Peyer's patch (tissue), 4 donors: ENCODE measurements at regions not wholly inside any gene's neighbourhood (a gene's known extent, or its start where the extent isn't known, plus 50 kb on each side); places are given as distances from the start of the nearest gene placed in this dataset.

ENCODE experiments used
- DNase-seq, 3 donors: peaks; one replicate each; pipeline ENCODE4 v3.0.0-alpha.2; 2017 to 2019
- H3K27ac ChIP-seq, 4 donors: fragments of 200-600 bp; sonication (generic); one replicate each; pipeline ENCODE4 v1.5.1; 2016 to 2019
- H3K27me3 ChIP-seq, 2 donors: fragments of 200-600 bp; sonication (generic); one replicate each; pipeline ENCODE4 v1.5.1; 2019
- H3K36me3 ChIP-seq, 3 donors: fragments of 200-600 bp; sonication (generic); one replicate each; pipeline ENCODE4 v1.5.1; 2016 to 2019
- H3K4me1 ChIP-seq, 4 donors: fragments of 200-600 bp; sonication (generic); one replicate each; pipeline ENCODE4 v1.5.1; 2016 to 2019
- H3K4me3 ChIP-seq, 4 donors: fragments of 200-600 bp; sonication (generic); 1 replicate in 3 of 4; 2 replicates in 1 of 4; pipeline ENCODE4 v1.5.1; 2016 to 2019; ENCODE audit warnings: mild to moderate bottlenecking in 1 of 4
- H3K9me3 ChIP-seq, 4 donors: fragments of 200-600 bp; sonication (generic); one replicate each; pipeline ENCODE4 v1.5.1; 2016 to 2019; ENCODE audit warnings: mild to moderate bottlenecking in 1 of 4
- POLR2A ChIP-seq, 2 donors: fragments of 450-650 bp; IDR thresholded peaks; one replicate each; pipeline ENCODE4 v1.5.1; 2017; ENCODE audit warnings: antibody characterized with exemption in 2 of 2, mild to moderate bottlenecking in 2 of 2, moderate library complexity in 2 of 2
- TF ChIP-seq, protein P1 (sequence below), 6 experiments: fragments of 450-650 bp in 4 of 6; fragments of 200-600 bp in 2 of 6; sonication (generic) in 1 of 6; IDR thresholded peaks; one replicate each; pipeline ENCODE4 v1.5.1; 2017 to 2019; ENCODE audit warnings: antibody characterized with exemption in 6 of 6, mild to moderate bottlenecking in 3 of 6, moderate library complexity in 1 of 6

DNA sequence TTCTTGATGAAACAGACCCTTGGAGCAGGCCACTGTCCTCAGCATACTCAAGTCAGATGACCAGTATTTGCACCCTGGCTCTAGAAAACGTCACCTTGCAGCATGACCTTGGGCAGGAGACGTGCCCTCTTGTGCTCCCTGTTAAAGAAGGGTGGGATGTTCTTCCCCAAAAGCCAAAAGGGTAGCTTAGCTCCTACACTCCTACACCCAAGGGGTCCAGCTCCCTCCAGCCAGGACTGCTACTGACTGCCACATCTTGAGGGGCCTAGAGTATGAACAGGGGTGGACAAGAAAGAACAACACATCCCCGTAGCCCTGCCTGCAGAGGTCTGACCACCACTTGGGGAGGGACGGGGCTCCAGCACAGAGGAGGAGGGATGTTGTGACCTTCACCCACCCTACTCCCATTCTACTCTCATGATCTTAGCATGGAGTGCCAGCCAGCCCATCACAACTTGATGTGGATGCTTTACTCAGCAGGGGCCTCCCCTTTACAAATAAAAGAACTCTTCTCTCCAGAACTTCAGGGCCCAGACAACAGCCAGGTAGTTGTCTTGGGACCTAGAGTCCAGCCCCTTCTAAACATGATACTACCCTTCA is 165.3 kb upstream of the ZMIZ1 start:
- DNase-seq = peak in 1 of 3 donors; percentile 10

GRCh38 chr10:78904196-78904595 is 164.6 kb upstream of the ZMIZ1 start:
- Histone ChIP-seq H3K27ac (no peak overlapping the region), H3K27me3 (no peaks in the 10 kb centered on the region), H3K4me1 (peaks cover 0 to 5% (median 0%) of the 10 kb centered on the region in 4 donors), H3K36me3 (no peaks in the 10 kb centered on the region), H3K4me3 (no peak overlapping the region), H3K9me3 (no peaks in the 10 kb centered on the region)
- peak in 1 of 3 donors; percentile 26 for DNase-seq
- no peak for TF ChIP-seq POLR2A (IDR thresholded peaks at IDR 0.05)
- TF ChIP-seq, protein P1, sequence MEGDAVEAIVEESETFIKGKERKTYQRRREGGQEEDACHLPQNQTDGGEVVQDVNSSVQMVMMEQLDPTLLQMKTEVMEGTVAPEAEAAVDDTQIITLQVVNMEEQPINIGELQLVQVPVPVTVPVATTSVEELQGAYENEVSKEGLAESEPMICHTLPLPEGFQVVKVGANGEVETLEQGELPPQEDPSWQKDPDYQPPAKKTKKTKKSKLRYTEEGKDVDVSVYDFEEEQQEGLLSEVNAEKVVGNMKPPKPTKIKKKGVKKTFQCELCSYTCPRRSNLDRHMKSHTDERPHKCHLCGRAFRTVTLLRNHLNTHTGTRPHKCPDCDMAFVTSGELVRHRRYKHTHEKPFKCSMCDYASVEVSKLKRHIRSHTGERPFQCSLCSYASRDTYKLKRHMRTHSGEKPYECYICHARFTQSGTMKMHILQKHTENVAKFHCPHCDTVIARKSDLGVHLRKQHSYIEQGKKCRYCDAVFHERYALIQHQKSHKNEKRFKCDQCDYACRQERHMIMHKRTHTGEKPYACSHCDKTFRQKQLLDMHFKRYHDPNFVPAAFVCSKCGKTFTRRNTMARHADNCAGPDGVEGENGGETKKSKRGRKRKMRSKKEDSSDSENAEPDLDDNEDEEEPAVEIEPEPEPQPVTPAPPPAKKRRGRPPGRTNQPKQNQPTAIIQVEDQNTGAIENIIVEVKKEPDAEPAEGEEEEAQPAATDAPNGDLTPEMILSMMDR (IDR thresholded peaks at IDR 0.05) = no peak

More for the DNA sequence above, 165.3 kb upstream of the ZMIZ1 start:
- no peak overlapping the region for H3K4me3 ChIP-seq
- H3K4me1 ChIP-seq = peaks cover 0 to 5% (median 0%) of the 10 kb centered on the region in 4 donors
- H3K27ac ChIP-seq = no peak overlapping the region
- no peaks in the 10 kb centered on the region for H3K27me3 ChIP-seq
- no peaks in the 10 kb centered on the region for H3K9me3 ChIP-seq
- no peaks in the 10 kb centered on the region for H3K36me3 ChIP-seq
- TF ChIP-seq POLR2A (IDR thresholded peaks at IDR 0.05) = no peak
- TF ChIP-seq, protein P1 (IDR thresholded peaks at IDR 0.05) = no peak

- Histone ChIP-seq H3K4me3 (no peak overlapping the region), H3K36me3 (no peaks in the 10 kb centered on the region), H3K27me3 (no peaks in the 10 kb centered on the region), H3K9me3 (no peaks in the 10 kb centered on the region), H3K27ac (no peak overlapping the region), H3K4me1 (no peaks in the 10 kb centered on the region)
- TF ChIP-seq POLR2A (IDR thresholded peaks at IDR 0.05) = no peak
- TF ChIP-seq, protein P1 (IDR thresholded peaks at IDR 0.05) = no peak
- DNase-seq = peak in 2 of 3 donors; percentile 6 to 32
Measured at GRCh38 chr10:78905015-78905956, 163.5 kb upstream of the ZMIZ1 start.

DNA sequence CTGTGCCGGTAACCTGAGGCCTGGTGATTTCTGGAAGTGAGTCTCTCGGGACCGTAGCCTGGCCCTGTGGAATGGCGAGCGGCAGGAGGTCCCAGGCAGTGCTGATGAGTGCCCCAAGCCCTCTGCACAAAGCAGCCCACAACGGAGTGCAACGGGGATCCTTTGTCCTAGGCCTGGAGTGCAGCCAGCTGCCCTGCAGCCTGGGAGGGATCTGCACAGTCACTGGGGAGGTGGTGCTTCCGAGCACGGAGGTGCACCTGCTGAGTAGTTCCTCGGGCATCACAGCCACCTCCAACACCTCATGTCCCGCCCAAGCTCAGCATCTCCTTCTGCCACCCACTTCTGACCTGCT is 162.8 kb upstream of the ZMIZ1 start:
- Histone ChIP-seq H3K4me1 (no peaks in the 10 kb centered on the region), H3K27me3 (no peaks in the 10 kb centered on the region), H3K36me3 (no peaks in the 10 kb centered on the region), H3K4me3 (no peak overlapping the region), H3K27ac (no peak overlapping the region), H3K9me3 (no peaks in the 10 kb centered on the region)
- no peak for TF ChIP-seq POLR2A (IDR thresholded peaks at IDR 0.05)
- TF ChIP-seq, protein P1 (IDR thresholded peaks at IDR 0.05) = no peak
- no peak for DNase-seq

DNA sequence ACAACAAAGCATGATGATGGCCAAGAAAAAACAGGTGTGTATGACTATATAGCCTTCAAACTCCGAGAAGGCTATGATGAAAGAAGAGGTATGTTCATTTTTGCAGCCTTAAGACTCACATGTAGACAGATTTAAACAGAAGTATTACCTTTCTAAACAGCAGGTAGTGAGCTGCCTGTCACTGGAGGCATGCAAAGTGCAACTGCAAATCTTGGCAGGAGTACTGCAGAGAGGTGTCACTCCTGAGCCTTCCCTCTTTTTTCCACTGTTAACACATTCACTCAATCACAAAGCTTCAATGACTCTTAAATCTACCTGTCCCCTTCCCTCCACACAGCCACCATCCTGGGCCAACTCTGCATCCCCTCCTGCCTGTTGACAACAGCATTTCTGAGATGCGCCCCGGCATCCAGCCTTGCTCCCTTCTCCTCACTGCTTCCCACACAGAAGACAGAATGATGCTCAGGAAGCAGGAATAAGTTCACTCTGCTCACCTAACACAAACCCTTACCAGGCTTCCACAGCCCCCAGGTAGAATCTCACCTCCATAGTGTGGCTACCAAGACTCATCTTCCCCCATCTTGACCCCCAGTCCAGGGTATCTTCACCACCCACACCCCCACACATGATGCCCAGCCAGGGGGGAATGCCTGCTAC is 161.9 kb upstream of the ZMIZ1 start:
- peak in 2 of 3 donors; percentile 14 to 24 for DNase-seq
- no peak overlapping the region for H3K4me3 ChIP-seq
- no peaks in the 10 kb centered on the region for H3K36me3 ChIP-seq
- no peaks in the 10 kb centered on the region for H3K9me3 ChIP-seq
- H3K27me3 ChIP-seq = no peaks in the 10 kb centered on the region
- TF ChIP-seq, protein P1 (IDR thresholded peaks at IDR 0.05) = no peak
- TF ChIP-seq POLR2A (IDR thresholded peaks at IDR 0.05) = no peak
- H3K4me1 ChIP-seq = no peaks in the 10 kb centered on the region
- no peak overlapping the region for H3K27ac ChIP-seq
